Medulla oblongata (tissue), 1 donor: ENCODE measurements at regions not wholly inside any gene's neighbourhood (a gene's known extent, or its start where the extent isn't known, plus 50 kb on each side); places are given as distances from the start of the nearest gene placed in this dataset.

Experiments used
- DNase-seq: peaks from one replicate; pipeline ENCODE4 v3.0.0-alpha.2; 2015; ENCODE audit errors: extremely low spot score

DNA sequence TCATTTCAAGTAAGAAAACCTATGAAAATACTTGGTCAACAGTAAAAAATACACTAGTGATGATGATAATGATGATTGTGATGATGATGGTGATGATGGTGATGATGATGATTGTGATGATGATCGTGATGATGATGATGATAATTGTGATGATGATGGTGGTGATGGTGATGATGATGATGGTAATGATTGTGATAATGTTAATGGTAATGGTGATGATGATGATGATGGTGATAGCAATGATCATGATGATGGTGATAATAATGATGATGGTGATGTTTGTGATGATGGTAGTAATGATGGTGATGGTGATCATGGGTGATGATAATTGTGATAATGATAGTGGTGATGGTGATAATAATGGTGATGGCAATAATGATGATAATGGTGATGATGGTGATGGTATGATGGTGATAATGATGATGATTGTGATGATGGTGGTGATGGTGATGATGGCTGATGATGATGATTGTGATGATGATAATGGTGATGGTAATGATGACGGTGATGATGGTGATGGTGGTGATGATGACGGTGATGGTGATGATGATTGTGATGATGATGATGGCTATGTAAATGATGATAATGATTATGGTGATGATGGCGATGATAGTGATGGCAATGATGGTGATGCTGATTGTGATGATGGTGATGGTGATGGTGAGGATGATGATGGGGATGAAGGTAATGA is 62.1 kb downstream of the VCX3A start:
- no peak for DNase-seq

DNA sequence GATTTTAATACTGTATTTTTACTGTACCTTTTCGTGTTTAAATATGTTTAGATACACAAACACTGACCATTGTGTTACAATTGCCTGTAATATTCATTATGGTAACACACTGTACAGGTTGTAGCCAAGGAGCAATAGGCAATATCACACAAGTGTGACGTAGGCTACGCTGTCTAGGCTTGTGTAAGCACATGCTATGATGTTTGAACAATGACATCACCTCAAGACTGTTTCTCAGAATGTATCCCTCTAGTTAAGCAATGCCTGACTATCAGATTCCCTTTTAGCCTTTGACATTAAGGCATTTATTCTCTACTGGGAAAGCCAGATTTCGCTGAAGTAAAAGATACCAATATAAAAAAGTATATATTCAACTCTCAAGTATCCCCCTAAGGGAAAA is 66.2 kb downstream of the VCX3A start:
- DNase-seq, result no peak

DNA sequence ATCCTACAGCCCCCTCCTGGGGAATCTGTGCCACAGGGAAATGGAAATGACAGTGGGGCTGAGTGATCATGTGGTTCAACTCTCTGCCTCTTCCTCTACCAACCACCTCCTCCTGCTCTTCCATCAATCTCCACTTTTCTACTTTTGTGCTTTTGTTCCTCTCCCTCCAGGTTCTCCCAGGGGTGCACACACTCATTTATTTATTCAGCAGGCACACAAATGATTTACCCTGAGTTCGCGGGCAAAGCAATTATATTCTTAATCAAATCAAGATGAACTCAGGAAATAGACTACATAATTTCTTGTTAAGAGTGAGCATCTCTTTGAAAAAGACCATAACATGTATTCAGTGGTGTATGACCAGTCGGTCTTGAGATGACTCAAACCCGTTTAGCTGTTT is 69.2 kb downstream of the VCX3A start:
- no peak for DNase-seq

DNA sequence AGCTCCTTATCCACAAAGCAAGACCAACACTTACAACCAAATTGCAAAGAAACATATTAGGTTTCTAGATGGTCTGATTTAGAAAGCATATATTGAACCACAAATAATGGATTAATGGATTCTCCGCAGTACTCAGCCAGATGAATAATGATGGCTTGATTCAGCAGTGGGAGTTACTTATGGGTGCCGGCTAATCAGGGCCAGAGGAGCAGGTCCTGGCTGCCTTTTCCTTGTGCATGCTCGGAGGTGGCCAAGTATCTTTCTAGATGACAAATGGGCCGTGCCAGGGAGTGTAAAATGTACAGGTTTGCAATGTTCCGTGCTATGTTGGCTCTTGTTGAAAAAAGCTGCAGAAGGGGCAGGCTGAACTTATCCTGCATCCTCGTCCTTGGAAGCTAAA is 70.2 kb downstream of the VCX3A start:
- DNase-seq, result no peak

DNA sequence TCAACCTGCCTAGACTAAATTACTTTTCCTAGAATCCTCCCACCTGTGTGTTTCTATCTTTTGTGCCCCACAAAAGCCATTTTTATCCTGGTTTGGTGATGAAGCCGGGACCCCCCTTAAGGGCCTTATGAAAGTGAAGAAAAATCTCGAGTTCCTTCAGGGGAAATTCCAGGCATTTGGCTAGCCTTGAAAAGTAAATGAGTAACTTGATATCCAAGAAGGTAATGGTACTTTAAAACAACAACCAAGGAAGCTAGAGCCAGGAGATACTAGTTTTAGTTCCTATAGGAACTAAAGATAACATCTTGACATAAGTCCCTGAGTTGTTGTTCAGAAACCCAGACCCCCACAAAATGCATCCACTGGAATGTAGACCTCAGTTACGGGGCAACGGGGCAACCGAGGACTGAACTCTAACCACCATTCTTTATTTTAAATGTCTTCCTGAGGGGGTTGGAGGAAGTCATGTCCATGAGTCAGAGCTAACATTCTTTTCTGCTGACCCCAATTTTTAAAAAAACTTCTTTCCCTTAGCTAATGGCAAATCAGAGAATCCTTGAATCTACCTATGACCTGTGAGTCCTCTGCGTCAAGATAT is 73.9 kb downstream of the VCX3A start:
- DNase-seq, result no peak

DNA sequence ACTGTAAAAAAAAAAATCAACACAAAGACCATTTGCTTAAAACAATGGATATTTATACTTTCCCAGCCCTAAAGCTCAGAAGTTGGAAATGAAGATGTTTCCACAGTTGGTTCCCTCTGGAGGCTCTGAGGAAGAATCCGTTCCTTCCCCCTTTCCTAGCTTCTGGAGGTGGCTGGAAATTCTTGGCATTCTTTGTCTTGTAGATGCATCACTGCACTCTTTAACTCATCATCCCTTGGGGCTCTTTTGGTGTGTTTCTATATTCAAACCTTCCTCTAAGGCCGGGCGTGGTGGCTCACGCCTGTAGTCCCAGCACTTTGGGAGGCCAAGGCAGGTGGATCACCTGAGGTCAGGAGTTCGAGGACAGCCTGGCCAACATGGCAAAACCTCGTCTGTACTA is 78.7 kb downstream of the VCX3A start:
- no peak for DNase-seq

DNA sequence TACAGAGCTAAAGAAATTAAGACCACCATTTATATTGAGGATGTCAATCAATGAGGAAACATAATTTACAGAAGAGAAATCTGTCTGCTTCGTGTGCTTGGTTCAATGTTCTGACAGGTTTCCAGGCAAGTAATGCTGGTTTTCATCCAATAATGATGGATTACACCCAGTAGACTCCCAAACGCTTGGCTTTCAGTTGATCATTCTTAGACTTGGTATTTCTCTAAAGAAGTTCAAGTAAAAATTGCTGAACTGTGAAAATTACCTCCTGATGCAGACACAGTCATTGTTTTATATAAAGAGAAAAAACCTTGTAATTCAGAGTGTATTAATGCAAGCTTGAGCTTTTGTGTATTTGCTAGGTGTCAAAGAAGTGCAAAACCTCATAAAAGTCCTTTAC is 85.0 kb downstream of the VCX3A start:
- DNase-seq, result no peak

DNA sequence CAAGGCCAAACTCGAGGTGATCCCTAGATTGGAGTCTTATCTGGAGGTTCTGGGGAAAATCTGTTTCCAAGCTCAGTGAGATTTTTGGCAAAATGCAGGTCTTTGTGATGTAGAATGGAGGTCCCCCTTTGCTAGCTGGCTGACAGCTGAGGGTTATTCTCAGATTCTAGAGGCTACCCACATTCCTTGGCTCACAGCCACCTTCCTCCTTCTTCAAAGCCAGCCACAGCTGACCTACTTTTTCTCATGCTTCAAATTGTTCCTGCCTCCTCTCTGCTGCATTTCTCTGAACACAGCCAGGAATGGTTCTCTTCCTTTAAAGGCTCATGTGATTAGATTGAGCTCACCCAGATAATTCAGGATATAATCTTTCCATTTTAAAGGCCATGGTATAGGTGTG is 86.9 kb downstream of the VCX3A start:
- no peak for DNase-seq

DNA sequence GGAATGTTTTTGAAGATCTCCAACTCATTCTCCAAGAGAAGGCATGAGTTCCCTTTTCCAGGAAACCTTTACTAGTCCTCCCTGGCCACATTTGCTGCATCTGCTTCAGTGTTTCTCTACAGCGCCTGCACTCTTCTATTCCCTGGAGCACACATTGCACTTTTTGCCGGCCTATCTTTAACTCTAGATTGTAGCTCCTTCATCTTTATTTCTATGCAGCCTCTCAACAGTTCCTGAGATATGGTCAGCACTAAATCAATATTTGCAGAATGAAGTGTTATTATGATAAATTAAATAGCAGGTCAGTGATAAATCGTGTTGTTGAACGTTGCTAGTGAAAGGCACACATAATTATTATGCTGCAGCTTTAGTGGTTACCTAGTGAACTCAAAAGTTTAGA is 88.3 kb downstream of the VCX3A start:
- no peak for DNase-seq

DNA sequence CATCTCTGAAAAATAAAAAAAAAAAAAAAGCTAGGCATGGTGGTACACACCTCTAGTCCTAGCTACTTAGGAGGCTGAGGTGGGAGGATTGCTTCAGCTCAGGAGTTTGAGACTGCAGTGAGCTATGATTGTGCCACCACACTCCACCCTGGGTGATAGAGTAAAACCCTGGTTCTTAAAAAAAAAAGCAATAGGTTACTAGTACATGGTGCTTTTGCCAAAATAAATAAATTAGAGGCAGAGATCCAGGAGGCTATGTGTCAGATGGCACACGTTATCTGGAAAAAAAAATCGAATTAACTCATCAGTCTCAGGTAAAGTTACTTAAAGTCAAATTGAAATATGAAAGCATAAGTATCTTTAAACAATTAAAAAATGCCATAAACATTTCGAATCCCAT is 94.3 kb downstream of the VCX3A start:
- no peak for DNase-seq

DNA sequence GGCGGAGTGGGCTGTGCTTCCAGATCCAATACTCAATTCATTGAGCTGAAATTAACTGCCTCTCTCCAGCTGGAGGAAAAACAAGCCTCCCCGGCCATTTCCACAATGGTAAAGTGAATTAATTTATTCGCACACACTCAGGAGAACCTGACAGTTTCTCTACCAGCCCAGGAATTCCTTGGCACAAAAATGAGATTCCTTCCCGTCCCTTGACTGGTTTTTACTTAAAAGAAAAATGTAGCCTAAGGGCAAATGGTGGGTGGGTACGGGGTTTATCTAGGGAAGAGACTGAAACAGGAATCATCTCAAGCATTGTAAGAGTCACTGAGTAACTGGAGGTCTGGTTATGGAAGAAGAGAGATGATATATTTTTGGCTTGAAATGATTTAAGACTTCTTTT is 102.7 kb downstream of the VCX3A start:
- DNase-seq, result no peak

DNA sequence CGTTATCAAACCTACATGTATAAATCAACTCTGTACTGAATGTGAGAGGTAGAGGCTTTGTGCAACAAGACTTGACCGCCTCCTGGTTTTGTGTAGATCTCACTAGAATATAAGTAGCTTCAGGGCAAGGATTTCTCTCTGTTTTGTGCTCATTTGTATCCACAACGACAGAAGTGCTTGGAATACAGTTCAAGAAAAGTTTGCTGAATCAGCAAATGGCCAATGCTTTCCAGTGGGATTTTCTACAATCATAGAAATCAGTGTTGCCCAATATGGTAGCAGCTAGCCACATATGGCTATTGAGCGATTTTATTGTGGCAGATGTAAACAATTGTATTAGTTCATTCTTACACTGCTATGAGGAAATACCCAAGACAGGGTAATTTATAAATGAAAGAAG is 127.4 kb downstream of the VCX3A start:
- DNase-seq, result no peak

DNA sequence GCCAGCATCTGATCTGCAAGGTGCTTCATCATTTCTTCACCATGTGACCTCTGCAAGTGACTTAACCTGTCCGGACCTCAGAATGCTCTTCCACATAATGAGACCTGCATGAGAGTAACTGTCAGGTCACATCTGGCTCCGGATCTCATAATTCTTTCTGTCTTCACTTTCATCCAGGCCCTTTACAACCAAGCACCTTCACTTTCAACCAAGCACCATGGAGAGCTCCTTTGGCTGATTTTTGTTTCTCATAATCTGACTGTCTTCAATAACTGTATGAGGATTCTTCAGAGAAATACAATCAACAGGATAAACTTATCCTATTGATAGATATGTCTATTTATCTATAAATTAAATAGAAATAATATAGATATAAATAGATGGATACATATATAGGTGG is 148.1 kb downstream of the VCX3A start:
- DNase-seq, result no peak

DNA sequence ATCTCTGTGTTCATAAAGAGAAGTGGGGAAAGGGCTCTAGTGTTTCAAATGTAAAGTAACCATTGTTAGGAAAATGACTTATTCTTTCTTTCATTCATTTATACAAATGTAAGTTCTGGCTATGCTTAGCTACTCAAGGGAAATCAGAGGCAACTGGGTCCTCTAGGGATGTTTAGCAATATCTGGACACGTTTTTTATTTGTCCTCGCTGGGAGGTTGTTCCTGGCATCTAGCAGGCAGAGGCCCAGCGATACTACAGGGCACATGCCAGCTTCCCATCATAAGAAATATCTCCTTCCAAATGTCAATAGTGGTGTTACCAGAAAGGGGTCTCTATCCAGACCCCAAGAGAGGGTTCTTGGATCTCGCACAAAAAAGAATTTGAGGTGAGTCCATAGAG is 150.0 kb downstream of the VCX3A start:
- DNase-seq, result no peak

DNA sequence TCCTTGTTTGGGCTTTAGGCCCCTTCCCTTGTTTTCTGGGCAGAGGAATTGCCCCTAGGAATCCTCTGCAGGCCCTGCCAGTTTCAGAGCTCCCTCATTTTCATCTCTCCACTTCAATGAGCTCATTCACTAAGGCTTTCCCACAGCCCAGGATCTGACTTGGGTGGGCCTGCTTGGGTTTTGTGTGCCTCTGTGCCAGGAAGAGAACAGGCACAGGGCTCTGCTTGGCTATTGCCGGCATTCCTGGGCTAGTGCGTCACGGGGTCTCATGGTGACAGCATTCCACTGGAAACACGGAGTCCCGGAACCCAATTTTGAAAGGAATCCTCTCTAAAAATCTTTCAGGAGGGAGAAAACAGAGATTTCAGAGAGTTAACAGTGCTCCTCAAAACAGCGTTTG is 150.5 kb downstream of the VCX3A start:
- peak; percentile 24 for DNase-seq

DNA sequence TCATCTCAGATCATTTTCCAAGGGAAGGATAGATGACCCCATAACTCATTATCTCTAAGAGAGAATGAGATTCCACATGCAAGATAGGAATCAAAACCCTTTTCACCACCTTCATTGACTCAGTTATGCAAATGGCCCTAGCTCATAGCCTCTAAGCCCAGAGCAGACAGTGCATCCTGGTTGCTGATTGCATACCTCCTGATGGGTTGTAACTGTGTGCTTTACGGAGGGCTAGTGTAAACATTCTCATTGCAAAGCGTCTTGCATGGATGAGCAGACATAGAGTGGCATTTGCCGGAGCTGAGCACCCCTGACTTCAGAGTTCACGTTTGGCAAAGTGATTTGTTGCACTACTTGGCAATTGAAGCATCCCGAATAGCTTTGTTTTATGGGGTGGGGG is 151.0 kb downstream of the VCX3A start:
- DNase-seq, result no peak

DNA sequence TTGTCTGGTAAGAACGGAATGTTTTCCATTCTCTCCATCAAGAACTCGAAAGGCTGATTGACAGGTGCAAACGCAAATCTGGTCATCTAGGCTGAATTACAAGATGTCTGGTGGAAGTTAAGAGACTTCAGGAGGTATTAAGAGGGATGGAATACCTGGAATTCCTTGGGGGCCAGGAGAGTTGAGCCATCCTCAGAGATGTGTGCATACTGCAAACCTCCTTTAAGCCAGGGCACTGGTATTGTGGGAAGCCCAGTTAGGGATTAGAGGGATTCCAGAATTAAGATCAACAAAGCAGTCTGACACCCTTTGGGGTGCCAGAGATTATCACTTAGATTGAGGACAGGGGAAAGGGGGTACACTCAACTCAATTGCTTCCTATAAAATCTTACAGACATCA is 151.4 kb downstream of the VCX3A start:
- no peak for DNase-seq

DNA sequence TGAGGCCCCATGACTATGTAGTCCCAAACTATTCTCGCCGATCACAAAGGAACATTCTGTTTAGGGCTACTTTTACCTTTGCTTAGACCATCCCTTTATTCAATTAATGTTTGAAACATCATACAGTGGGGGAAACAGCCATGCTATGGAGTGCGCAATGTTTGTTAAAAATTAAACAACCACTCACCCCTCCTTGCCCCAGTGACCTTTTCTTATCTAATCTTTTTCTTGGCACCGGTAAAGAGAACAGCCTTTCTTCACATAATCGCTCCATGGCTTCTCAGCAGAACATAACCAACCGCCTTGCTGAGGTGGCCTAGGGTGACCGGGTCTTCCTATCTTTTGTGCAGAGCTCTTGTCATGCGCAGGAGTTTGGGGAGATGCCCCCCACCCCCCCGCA is 152.6 kb downstream of the VCX3A start:
- DNase-seq, result no peak

DNA sequence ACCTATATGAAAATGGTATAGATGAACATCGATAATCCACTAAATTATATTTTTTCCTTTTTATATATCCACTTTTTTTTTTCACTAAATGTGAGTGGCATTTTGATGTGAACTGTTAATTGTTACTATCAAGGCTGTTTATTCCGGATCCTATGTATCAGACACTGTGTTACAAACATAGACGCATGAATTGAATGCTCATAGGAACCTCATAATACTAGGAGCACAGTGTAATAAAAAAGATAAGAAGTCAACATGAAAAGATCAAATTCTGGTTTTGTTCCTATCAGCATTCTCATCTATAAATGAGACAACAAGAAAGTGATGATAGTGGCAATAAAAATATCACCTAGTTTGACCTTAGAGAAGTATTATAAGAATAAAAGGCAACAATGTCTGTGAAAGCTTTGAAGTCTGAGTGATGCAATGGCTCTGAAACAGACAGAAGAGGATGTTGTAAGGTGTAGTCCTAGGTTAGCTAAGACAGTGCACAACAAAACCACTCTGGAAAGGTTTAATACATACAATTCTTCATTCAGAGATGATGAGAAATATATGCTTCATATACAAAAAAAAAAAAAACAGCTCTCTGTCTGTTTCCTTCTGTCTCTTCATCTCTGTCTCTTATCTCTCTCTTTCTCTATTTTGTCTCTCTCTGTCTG is 148.6 kb upstream of the NLGN4X start:
- no peak for DNase-seq

DNA sequence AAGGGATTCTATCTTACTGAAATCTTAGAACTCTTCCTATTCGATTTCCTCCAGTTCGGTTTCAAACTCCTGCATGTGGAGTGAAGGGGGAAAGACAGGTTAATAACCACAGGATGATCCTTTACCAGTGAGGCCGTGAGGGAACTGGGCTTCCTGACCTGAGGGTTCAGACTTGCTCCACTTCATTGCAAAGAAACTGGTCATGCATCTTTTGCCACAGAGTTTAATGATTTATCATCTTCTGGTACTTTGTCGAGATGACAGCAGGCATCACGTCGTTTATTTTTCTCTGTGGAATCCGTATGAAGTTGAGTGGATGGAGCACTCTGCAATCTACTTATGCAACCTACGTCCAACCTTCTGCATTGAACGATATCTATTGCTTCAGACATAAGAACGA is 145.9 kb upstream of the NLGN4X start:
- no peak for DNase-seq

DNA sequence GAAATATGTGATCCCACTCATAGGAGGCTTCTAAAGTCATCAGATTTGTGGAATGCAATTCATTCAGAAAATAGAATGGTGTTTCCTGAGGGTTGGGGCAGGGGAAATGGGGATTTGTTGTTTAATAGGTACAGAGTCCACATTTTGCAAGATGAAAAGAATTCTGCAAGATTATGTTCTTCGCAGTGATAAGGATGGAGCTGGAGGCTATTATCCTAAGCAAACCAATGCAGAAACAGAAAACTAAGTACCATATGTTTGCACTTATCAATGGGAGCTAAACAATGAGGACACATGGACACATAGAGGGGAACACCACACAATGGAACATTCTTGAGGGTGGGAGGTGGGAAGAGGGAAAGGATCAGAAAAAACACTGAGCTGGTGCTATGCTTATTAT is 144.3 kb upstream of the NLGN4X start:
- no peak for DNase-seq

DNA sequence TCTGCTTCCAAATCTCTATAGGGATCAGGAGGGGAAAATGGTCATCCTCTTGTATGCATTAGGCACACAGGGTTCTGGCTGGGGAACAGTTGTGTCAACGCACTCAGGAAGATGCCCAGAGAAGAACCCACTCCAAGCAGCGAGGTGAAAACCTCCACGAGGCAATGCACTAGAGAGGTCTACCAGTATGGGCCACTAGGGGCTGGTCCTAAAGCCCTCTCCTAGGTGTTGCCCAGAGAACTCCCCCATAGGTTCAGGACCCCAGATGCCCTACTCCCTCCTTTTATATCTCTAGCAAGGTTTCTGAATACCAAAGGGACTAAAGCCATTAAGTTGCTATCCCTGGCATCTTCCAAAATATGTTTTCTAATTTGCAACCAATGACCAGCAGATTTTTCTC is 142.7 kb upstream of the NLGN4X start:
- DNase-seq, result no peak

DNA sequence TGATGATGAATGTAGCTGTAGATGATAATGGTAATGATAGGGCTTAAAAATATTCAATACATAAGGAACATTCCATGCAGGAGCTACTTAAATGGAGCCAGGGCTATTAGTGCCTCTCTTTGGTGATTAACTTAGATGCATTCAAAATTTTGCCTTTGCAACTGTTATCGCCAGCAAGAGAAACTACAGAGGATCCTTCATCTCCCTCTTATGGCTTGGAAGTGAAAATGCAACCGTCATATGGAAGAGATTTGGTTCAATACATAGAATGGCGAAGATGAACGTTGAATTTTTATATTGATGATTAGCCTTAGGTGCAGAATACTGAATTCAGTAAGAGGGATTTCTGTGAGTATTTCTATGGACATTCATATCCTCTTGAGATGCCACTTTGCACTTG is 134.5 kb upstream of the NLGN4X start:
- DNase-seq, result peak; percentile 2

DNA sequence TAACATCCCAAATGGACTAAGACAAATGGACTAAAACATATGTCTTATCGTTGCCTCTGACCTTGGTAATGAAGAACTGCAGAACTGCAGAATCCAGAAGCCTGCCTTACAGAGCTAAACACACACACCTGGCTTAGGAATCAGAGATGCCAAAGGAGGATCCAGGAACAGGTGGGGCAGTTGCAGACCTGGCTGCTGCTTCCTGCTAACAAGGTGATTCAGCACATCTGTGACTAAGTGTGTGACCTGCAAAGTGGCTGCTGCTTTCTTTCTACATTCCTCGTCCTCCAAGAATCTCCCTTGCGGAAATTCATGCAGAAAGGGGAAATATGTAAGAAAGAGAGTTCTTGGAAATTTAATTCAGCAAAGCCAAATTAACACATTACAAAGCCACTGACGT is 96.8 kb upstream of the NLGN4X start:
- DNase-seq, result no peak
